HCT116 (cell line): ENCODE measurements at regions not wholly inside any gene's neighbourhood (a gene's known extent, or its start where the extent isn't known, plus 50 kb on each side); places are given as distances from the start of the nearest gene placed in this dataset.

Source experiments
- ATAC-seq: fragments of 200-7000 bp; cut with Tn5 transposase; 2 replicates; pipeline ENCODE4 v1.9.1; 2020; ENCODE audit warnings: mild to moderate bottlenecking, moderate library complexity
- BruUV-seq: library from RNA; stranded (reverse); fragments of 400-500 nt; replicated peaks from 2 replicates; lab custom pipeline; 2021; lab: Mats Ljungman, UMichigan
- CTCF ChIA-PET: fragments of 300-600 bp; sonication (Branson Sonifier 250); formaldehyde crosslinking; loops from one replicate; lab custom pipeline; 2021; ENCODE audit warnings: antibody characterized with exemption; lab: Charles Lee
- POLR2A ChIA-PET: fragments of 300-600, 350-600 bp; sonication (Branson Sonifier 250); formaldehyde crosslinking; loops from one replicate; lab custom pipeline; 2021; ENCODE audit warnings: antibody characterized with exemption; lab: Charles Lee
- RAD21 ChIA-PET, 2 experiments: fragments of 300-600 bp; sonication (Branson Sonifier 250); formaldehyde crosslinking; loops; one replicate each; lab custom pipeline; 2023; ENCODE audit warnings: low total read pairs in 2 of 2; ENCODE audit not compliant: uncharacterized antibody in 2 of 2, unreplicated experiment in 2 of 2, low non-redundant PET in 1 of 2; lab: Charles Lee
- DNase-seq: peaks from one replicate; pipeline ENCODE4 v3.0.0-alpha.2; 2010; ENCODE audit warnings: low read depth, low spot score
- H2AFZ ChIP-seq: fragments of 200-600 bp; shearing (Covaris generic), sonication (generic); 2 replicates; pipeline ENCODE4 v1.6.1; 2017; ENCODE audit warnings: low read depth, mixed run types, mixed read lengths, antibody characterized with exemption, low read length; ENCODE audit not compliant: poor library complexity, severe bottlenecking
- H3K27ac ChIP-seq: 2 replicates; pipeline ENCODE4 v1.5.1; 2012; ENCODE audit warnings: low read depth, low read length
- H3K27me3 ChIP-seq: fragments of 200-600 bp; sonication (generic); 2 replicates; pipeline ENCODE4 v1.6.1; 2016; ENCODE audit warnings: mixed run types, low read length, mixed read lengths; ENCODE audit not compliant: insufficient read depth
- H3K36me3 ChIP-seq, 2 experiments: fragments of 200-500 bp in 1 of 2; fragments of 200-600 bp in 1 of 2; sonication (Bioruptor generic) in 1 of 2; sonication (generic) in 1 of 2; 2 replicates each; pipeline versions ENCODE4 v1.5.1 to v1.6.1; 2014 to 2016; ENCODE audit warnings: low read length in 2 of 2, inconsistent platforms in 1 of 2, mixed read lengths in 1 of 2, mixed run types in 1 of 2; ENCODE audit not compliant: insufficient read depth in 2 of 2, control insufficient read depth in 1 of 2
- H3K4me1 ChIP-seq, 2 experiments: fragments of 200-600 bp in 1 of 2; sonication (generic) in 1 of 2; 2 replicates each; pipeline versions ENCODE4 v1.5.1 to v1.6.1; 2012 to 2017; ENCODE audit warnings: low read length in 2 of 2, inconsistent platforms in 1 of 2, mild to moderate bottlenecking in 1 of 2, mixed read lengths in 1 of 2, mixed run types in 1 of 2, moderate library complexity in 1 of 2; ENCODE audit not compliant: insufficient read depth in 2 of 2, control insufficient read depth in 1 of 2
- H3K4me2 ChIP-seq: fragments of 200-600 bp; sonication (generic); 2 replicates; pipeline ENCODE4 v1.6.1; 2017; ENCODE audit warnings: mixed run types, low read length, mixed read lengths
- H3K4me3 ChIP-seq, 2 experiments: fragments of 200-600 bp in 1 of 2; sonication (generic) in 1 of 2; replicated peaks in 1 of 2; 2 replicates each; pipeline ENCODE4 v1.5.1; 2011 to 2016; ENCODE audit warnings: low read length in 2 of 2, control low read depth in 1 of 2, low read depth in 1 of 2, mild to moderate bottlenecking in 1 of 2, mixed read lengths in 1 of 2, mixed run types in 1 of 2
- H3K79me2 ChIP-seq: fragments of 200-600 bp; sonication (generic); 2 replicates; pipeline ENCODE4 v1.6.1; 2017; ENCODE audit warnings: mild to moderate bottlenecking, mixed run types, low read length, moderate library complexity, mixed read lengths; ENCODE audit not compliant: insufficient read depth
- H3K9ac ChIP-seq: fragments of 200-600 bp; sonication (generic); 2 replicates; pipeline ENCODE4 v1.6.1; 2016; ENCODE audit warnings: low read length, mixed read lengths
- H3K9me2 ChIP-seq: fragments of 200-600 bp; sonication (generic), shearing (Covaris generic); 2 replicates; pipeline ENCODE4 v1.6.1; 2017; ENCODE audit warnings: mixed run types, mild to moderate bottlenecking, moderate library complexity; ENCODE audit not compliant: insufficient read depth
- H3K9me3 ChIP-seq, 2 experiments: fragments of 200-500 bp in 1 of 2; fragments of 200-600 bp in 1 of 2; sonication (Bioruptor generic) in 1 of 2; sonication (generic) in 1 of 2; 2 replicates each; pipeline ENCODE4 v1.6.1; 2014 to 2017; ENCODE audit warnings: low read length in 2 of 2, mixed read lengths in 2 of 2, inconsistent platforms in 1 of 2, low read depth in 1 of 2, mild to moderate bottlenecking in 1 of 2, mixed run types in 1 of 2, moderate library complexity in 1 of 2; ENCODE audit not compliant: control insufficient read depth in 1 of 2, insufficient read depth in 1 of 2
- H4K20me1 ChIP-seq: fragments of 200-600 bp; sonication (generic), shearing (Covaris generic); 2 replicates; pipeline ENCODE4 v1.6.1; 2017; ENCODE audit warnings: mixed run types, mild to moderate bottlenecking, moderate library complexity; ENCODE audit not compliant: insufficient read depth
- CBX3 ChIP-seq: IDR thresholded peaks from 2 replicates; pipeline ENCODE4 v1.6.1; 2012; ENCODE audit warnings: low read depth
- EGR1 ChIP-seq: IDR thresholded peaks from 2 replicates; pipeline ENCODE4 v1.6.1; 2012; ENCODE audit warnings: low read depth
- EZH2 ChIP-seq: fragments of 200-600 bp; sonication (generic); IDR thresholded peaks from 2 replicates; pipeline ENCODE4 v1.6.1; 2017; ENCODE audit warnings: antibody characterized with exemption, mixed run types
- FOSL1 ChIP-seq: IDR thresholded peaks from 2 replicates; pipeline ENCODE4 v1.6.1; 2012; ENCODE audit warnings: low read depth
- RAD21 ChIP-seq: IDR thresholded peaks from 2 replicates; pipeline ENCODE4 v1.6.1; 2012; ENCODE audit warnings: low read depth, mild to moderate bottlenecking
- SP1 ChIP-seq: IDR thresholded peaks from 2 replicates; pipeline ENCODE4 v1.6.1; 2012; ENCODE audit warnings: low read depth
- SRF ChIP-seq: IDR thresholded peaks from 2 replicates; pipeline ENCODE4 v1.6.1; 2012; ENCODE audit warnings: low read depth
- YY1 ChIP-seq: IDR thresholded peaks from 2 replicates; pipeline ENCODE4 v1.6.1; 2011; ENCODE audit warnings: low read length, low read depth, moderate library complexity, mild to moderate bottlenecking; ENCODE audit not compliant: insufficient replicate concordance; ENCODE audit errors: extremely low read depth
- ZFX ChIP-seq: fragments of 450-650 bp; IDR thresholded peaks from 2 replicates; pipeline ENCODE4 v1.6.1; 2017
- intact Hi-C: fragments of 100-400 bp; cut with micrococcal nuclease; formaldehyde crosslinking; loops from 2 replicates; pipeline ENCODE4 v1.10.0; 2022
- TF ChIP-seq, protein P1 (sequence below): IDR thresholded peaks from 2 replicates; pipeline ENCODE4 v1.6.1; 2012
- TF ChIP-seq, protein P2 (sequence below), 3 experiments: fragments of 200-600 bp in 1 of 3; sonication (generic) in 1 of 3; IDR thresholded peaks in 2 of 3; conservative IDR thresholded peaks in 1 of 3; 2 replicates each; pipeline ENCODE4 v1.5.1; 2012 to 2017; ENCODE audit warnings: low read depth in 2 of 3, low read length in 2 of 3, antibody characterized with exemption in 1 of 3, borderline replicate concordance in 1 of 3, control low read depth in 1 of 3, mild to moderate bottlenecking in 1 of 3, mixed read lengths in 1 of 3, mixed run types in 1 of 3, moderate library complexity in 1 of 3; ENCODE audit not compliant: insufficient read depth in 1 of 3
- TF ChIP-seq, protein P3 (sequence below): IDR thresholded peaks from 2 replicates; pipeline ENCODE4 v1.6.1; 2012

DNA sequence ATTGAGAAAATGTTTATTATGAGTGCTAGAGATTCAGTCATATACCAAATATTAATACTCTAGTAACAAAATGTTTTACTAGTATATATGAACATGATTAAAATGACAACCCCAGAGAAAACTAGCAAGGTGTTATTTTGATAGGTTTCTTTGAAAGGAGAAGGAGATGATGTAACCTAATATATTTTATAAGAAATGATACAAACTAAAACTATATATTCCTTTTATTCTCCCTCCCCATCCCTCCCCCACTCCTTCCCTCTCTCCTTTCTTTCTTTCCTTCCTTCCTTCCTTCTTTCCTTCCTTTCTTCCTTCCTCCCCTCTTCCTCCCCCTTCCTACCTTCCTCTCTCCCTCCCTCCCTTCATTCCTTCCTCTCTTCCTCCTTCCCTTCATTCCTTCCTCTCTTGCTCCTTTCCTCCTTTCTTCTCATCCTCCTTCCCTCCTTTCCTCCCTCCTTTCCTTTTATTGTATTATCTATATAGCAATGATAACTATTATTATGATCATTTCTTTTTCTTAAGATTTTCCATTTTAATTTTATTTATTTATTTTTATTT lies 215.3 kb upstream of the MEF2C start (continued):
- TF ChIP-seq, protein P1, sequence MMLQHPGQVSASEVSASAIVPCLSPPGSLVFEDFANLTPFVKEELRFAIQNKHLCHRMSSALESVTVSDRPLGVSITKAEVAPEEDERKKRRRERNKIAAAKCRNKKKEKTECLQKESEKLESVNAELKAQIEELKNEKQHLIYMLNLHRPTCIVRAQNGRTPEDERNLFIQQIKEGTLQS = no peak
- TF ChIP-seq SP1 (no peak), RAD21 (no peak), ZFX (no peak), EGR1 (no peak), SRF (no peak), YY1 (no peak), FOSL1 (no peak)

DNA sequence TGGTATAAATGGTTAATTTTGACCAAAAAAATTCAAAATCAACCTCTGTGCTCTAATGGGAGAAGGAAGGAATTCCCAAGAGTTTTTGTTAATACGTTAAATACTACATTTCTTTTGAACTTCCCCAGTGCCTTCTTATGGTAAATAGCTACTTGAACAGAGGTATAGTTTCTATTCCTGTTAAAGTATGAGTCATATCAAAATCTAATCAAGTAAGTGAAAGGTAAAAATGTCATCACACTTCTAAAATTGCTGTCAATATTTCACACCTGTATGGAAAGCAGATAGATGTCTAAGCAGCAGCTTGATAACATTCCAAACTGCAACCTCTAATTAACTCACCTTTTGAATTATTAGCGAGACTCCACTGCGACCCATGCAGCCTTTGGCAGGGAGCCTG lies 214.1 kb upstream of the MEF2C start:
- intact Hi-C loops = no loop called here

More for the DNA sequence above, 214.1 kb upstream of the MEF2C start:
- ATAC-seq (no peak), DNase-seq (no peak)
- TF ChIP-seq, protein P2, sequence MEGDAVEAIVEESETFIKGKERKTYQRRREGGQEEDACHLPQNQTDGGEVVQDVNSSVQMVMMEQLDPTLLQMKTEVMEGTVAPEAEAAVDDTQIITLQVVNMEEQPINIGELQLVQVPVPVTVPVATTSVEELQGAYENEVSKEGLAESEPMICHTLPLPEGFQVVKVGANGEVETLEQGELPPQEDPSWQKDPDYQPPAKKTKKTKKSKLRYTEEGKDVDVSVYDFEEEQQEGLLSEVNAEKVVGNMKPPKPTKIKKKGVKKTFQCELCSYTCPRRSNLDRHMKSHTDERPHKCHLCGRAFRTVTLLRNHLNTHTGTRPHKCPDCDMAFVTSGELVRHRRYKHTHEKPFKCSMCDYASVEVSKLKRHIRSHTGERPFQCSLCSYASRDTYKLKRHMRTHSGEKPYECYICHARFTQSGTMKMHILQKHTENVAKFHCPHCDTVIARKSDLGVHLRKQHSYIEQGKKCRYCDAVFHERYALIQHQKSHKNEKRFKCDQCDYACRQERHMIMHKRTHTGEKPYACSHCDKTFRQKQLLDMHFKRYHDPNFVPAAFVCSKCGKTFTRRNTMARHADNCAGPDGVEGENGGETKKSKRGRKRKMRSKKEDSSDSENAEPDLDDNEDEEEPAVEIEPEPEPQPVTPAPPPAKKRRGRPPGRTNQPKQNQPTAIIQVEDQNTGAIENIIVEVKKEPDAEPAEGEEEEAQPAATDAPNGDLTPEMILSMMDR (IDR thresholded peaks at IDR 0.05 in 2 of 3, conservative IDR thresholded peaks at IDR 0.05 in 1 of 3; ENCODE audit: borderline replicate concordance in 1 of 3, insufficient read depth in 1 of 3, low read depth in 2 of 3, low read length in 2 of 3) = no peak
- TF ChIP-seq CBX3 = no peak
- TF ChIP-seq RAD21 = no peak
- no peak for TF ChIP-seq EZH2
- TF ChIP-seq, protein P3, sequence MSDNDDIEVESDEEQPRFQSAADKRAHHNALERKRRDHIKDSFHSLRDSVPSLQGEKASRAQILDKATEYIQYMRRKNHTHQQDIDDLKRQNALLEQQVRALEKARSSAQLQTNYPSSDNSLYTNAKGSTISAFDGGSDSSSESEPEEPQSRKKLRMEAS = no peak
- Histone ChIP-seq H3K27ac (no peak overlapping the region), H3K36me3 (no peaks in the 10 kb centered on the region), H3K9me2 (no peaks in the 10 kb centered on the region), H3K4me3 (no peak overlapping the region), H3K79me2 (no peaks in the 10 kb centered on the region), H3K9me3 (no peaks in the 10 kb centered on the region), H3K4me2 (no peak overlapping the region), H3K27me3 (no peaks in the 10 kb centered on the region), H2AFZ (no peak overlapping the region), H3K4me1 (no peaks in the 10 kb centered on the region), H3K9ac (no peak overlapping the region), H4K20me1 (no peaks in the 10 kb centered on the region)
- RAD21 ChIA-PET = no interaction called here
- BruUV-seq = no TSS peak
- POLR2A ChIA-PET = no interaction called here
- CTCF ChIA-PET = no interaction called here
